ENCODE measurements at regions not wholly inside any gene's neighbourhood (a gene's known extent, or its start where the extent isn't known, plus 50 kb on each side); places are given as distances from the start of the nearest gene placed in this dataset.

DNA sequence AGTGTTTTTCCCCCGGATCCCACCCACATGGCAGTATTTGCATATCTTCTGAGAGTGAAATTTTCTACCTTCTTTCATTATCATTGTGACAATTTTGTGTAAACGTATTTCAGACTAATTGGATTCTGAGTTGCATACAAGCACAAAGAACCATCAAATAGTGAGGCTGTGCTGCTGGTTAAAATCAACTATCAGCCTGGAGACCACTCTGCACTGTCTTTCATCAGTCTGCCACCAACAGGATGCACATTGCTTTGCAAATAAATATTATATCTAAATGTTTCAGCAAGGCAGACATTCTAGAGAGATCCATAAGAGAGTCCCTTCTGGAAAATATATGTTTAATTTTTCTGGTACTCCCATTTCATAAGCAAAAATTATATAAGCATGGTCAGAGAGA lies 851.8 kb downstream of the XPNPEP1 start:
- TF ChIP-seq, protein P1, sequence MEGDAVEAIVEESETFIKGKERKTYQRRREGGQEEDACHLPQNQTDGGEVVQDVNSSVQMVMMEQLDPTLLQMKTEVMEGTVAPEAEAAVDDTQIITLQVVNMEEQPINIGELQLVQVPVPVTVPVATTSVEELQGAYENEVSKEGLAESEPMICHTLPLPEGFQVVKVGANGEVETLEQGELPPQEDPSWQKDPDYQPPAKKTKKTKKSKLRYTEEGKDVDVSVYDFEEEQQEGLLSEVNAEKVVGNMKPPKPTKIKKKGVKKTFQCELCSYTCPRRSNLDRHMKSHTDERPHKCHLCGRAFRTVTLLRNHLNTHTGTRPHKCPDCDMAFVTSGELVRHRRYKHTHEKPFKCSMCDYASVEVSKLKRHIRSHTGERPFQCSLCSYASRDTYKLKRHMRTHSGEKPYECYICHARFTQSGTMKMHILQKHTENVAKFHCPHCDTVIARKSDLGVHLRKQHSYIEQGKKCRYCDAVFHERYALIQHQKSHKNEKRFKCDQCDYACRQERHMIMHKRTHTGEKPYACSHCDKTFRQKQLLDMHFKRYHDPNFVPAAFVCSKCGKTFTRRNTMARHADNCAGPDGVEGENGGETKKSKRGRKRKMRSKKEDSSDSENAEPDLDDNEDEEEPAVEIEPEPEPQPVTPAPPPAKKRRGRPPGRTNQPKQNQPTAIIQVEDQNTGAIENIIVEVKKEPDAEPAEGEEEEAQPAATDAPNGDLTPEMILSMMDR (IDR thresholded peaks at IDR 0.05): no peak
- TF ChIP-seq POLR2A (IDR thresholded peaks at IDR 0.05): no peak

Measured in testis (tissue), 2 donors.